ENCODE measurements at regions not wholly inside any gene's neighbourhood (a gene's known extent, or its start where the extent isn't known, plus 50 kb on each side); places are given as distances from the start of the nearest gene placed in this dataset.

DNA sequence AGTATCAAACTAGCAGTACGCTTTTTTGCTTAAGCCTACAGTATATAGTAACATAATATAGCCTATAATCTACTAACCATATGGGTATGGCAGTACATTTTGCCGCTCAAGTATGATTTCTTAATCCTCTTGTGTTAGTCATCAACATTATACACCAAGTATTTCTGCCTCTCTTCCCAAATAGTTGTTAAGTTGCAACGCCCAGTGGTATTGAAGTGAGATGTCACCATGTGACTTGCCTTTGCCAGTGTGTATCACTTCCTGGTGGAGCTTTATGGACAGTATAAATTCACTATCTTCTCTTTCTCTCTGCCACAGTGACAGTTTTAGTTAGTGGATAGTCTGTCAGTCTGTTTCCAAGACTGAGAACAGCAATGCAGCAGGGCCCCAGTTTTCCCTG lies 535.5 kb downstream of the PDHA2 start:
- no peak for DNase-seq (ENCODE audit: low read depth)
- H3K4me3 ChIP-seq (ENCODE audit: control insufficient read depth, low read depth, low read length) = no peak overlapping the region
- TF ChIP-seq, protein P1, sequence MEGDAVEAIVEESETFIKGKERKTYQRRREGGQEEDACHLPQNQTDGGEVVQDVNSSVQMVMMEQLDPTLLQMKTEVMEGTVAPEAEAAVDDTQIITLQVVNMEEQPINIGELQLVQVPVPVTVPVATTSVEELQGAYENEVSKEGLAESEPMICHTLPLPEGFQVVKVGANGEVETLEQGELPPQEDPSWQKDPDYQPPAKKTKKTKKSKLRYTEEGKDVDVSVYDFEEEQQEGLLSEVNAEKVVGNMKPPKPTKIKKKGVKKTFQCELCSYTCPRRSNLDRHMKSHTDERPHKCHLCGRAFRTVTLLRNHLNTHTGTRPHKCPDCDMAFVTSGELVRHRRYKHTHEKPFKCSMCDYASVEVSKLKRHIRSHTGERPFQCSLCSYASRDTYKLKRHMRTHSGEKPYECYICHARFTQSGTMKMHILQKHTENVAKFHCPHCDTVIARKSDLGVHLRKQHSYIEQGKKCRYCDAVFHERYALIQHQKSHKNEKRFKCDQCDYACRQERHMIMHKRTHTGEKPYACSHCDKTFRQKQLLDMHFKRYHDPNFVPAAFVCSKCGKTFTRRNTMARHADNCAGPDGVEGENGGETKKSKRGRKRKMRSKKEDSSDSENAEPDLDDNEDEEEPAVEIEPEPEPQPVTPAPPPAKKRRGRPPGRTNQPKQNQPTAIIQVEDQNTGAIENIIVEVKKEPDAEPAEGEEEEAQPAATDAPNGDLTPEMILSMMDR (conservative IDR thresholded peaks at IDR 0.05; ENCODE audit: control insufficient read depth, insufficient read depth, low read depth, low read length) = no peak

DNA sequence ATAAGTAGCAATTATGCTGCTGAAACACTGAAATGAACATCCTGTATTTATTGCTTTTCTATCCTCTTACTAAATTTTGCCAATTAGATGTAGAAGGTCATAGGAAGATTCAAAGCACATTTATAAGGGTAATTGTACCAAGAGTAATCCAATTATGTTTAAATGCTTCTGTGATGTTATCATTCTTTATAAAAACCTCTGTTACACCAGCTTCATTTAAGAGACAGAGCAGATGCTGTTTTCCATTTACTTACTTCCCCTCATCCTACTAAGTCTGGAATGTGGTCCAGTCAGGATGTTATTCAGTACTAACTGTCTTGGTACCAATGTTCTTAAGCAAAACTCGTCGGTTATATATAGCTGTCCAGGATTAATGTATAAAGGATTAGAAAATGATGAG lies 539.6 kb downstream of the PDHA2 start:
- TF ChIP-seq, protein P1 (conservative IDR thresholded peaks at IDR 0.05; ENCODE audit: control insufficient read depth, insufficient read depth, low read depth, low read length) = no peak
- no peak for DNase-seq (ENCODE audit: low read depth)
- no peak overlapping the region for H3K4me3 ChIP-seq (ENCODE audit: control insufficient read depth, low read depth, low read length)

DNA sequence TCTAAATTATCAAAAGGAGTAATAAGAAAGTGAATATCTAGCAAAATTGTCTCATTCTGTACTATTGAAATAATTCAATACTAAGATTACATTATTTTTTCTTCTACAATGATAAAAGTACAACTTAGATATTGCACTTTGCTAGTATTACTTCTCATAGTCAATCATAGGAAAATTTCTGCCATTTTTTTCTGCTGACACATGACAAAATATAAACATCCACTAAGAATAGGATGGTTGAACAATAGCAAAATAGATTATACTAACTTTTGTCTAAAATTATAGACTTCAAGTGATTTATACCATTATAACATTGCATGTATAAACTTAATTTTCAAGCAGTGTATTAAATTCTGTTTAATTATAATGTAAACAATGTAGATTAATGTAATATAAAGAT lies 540.2 kb downstream of the PDHA2 start:
- no peak overlapping the region for H3K4me3 ChIP-seq (ENCODE audit: control insufficient read depth, low read depth, low read length)
- TF ChIP-seq, protein P1 (conservative IDR thresholded peaks at IDR 0.05; ENCODE audit: control insufficient read depth, insufficient read depth, low read depth, low read length) = no peak
- DNase-seq (ENCODE audit: low read depth) = no peak

DNA sequence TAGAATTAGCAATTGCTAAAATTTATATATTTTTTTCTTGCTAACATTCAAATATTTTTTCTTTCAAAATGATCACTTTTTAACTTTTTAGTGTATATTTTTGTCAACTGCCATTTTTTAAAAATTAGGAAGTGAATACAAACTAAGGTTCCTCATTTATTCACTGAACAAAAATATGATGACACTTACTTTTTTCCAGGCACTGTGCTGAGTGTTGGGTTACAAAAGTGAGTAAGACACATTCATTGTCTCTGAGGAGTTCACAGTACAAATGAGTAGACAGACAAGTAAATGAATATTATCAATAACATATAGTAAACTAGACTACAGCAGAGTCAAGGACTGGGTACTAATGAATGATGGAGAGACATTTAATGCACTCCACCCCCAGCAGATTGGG lies 543.5 kb downstream of the PDHA2 start:
- H3K4me3 ChIP-seq (ENCODE audit: control insufficient read depth, low read depth, low read length) = no peak overlapping the region
- DNase-seq (ENCODE audit: low read depth) = no peak
- TF ChIP-seq, protein P1 (conservative IDR thresholded peaks at IDR 0.05; ENCODE audit: control insufficient read depth, insufficient read depth, low read depth, low read length) = no peak

DNA sequence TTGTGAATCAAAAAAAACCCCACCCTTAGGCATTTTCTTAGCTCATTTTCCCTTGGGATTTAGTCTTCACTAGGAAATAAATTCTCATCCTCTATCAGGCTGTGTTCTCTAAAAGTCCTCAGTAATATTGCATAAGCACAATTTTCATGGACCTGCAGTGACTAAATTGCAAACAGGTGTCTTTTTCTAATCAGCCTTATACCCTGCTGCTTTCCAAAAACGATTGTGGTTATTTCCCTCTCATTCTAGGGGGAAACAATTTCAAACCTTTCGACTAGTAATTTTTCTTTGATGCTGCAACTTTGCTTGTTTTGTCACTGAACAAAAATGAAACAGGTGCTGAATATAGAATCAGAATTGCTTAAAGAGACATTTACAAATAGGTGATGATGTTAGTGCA lies 549.9 kb downstream of the PDHA2 start:
- TF ChIP-seq, protein P1 (conservative IDR thresholded peaks at IDR 0.05; ENCODE audit: control insufficient read depth, insufficient read depth, low read depth, low read length) = no peak
- H3K4me3 ChIP-seq (ENCODE audit: control insufficient read depth, low read depth, low read length) = no peak overlapping the region

DNA sequence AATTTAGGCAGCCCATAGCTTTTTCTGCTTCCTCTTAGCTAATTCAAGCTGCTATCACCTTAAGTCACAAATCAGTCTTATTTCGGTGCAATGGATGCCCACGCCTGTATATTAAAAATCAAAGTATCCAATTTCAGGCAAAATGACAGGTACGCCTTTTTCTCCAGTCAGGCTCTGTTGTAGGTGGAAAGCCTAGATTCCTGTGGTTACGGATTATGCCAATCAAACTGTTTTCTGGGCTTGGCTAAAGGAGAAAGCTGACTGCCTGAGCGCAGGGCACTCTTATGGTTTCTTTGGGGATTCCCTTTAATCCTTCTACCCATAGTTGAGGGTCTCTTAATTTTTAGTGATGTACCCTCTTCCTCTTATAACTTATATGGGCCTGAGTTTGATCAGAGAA lies 550.5 kb downstream of the PDHA2 start:
- TF ChIP-seq, protein P1 (conservative IDR thresholded peaks at IDR 0.05; ENCODE audit: control insufficient read depth, insufficient read depth, low read depth, low read length) = no peak

More for the DNA sequence above, 549.9 kb downstream of the PDHA2 start:
- DNase-seq (ENCODE audit: low read depth) = no peak

DNA sequence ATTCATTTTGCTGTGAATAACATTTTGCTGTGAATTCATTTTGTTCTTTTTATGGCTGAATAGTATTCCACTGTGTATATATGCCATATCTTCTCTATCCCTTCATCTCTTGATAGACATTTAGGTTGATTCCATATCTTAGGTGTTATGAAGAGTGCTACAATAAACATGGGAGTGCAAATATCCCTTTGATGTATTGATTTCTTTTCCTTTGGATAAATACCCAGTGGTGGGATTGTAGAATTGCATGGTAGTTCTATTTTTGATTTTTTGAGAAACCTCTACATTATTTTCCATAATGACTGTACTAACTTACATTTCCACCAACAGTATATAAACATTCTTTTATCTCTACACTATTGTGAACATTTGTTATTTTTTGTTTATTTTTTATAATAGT lies 555.9 kb downstream of the PDHA2 start:
- TF ChIP-seq, protein P1 (conservative IDR thresholded peaks at IDR 0.05; ENCODE audit: control insufficient read depth, insufficient read depth, low read depth, low read length) = no peak
- H3K4me3 ChIP-seq (ENCODE audit: control insufficient read depth, low read depth, low read length) = no peak overlapping the region

More for the DNA sequence above, 550.5 kb downstream of the PDHA2 start:
- no peak overlapping the region for H3K4me3 ChIP-seq (ENCODE audit: control insufficient read depth, low read depth, low read length)
- no peak for DNase-seq (ENCODE audit: low read depth)

More for the DNA sequence above, 555.9 kb downstream of the PDHA2 start:
- no peak for DNase-seq (ENCODE audit: low read depth)

Measured in fibroblast of mammary gland (primary cell).